Neuron (in vitro differentiated cells): ENCODE measurements at regions not wholly inside any gene's neighbourhood (a gene's known extent, or its start where the extent isn't known, plus 50 kb on each side); places are given as distances from the start of the nearest gene placed in this dataset.
"Not testable (repeated sequence)": the region's sequence is repeated elsewhere in the genome, so short reads cannot be mapped to it uniquely, and the experiment has no call there.

ENCODE experiments used
- H2AFZ ChIP-seq: one replicate; pipeline ENCODE4 v1.6.1; 2013; ENCODE audit warnings: low read depth, mild to moderate bottlenecking, inconsistent platforms, low read length, moderate library complexity
- H3K27me3 ChIP-seq: one replicate; pipeline ENCODE4 v1.6.1; 2013; ENCODE audit warnings: low read length; ENCODE audit not compliant: insufficient read depth
- H3K36me3 ChIP-seq: one replicate; pipeline ENCODE4 v1.6.1; 2013; ENCODE audit warnings: low read length; ENCODE audit not compliant: insufficient read depth
- H3K4me1 ChIP-seq: one replicate; pipeline ENCODE4 v1.6.1; 2013; ENCODE audit warnings: low read length; ENCODE audit not compliant: insufficient read depth
- H3K4me3 ChIP-seq: 2 replicates; pipeline ENCODE4 v1.5.1; 2013; ENCODE audit warnings: mild to moderate bottlenecking, low read length, moderate library complexity
- H3K9me3 ChIP-seq: one replicate; pipeline ENCODE4 v1.6.1; 2013; ENCODE audit warnings: low read length

DNA sequence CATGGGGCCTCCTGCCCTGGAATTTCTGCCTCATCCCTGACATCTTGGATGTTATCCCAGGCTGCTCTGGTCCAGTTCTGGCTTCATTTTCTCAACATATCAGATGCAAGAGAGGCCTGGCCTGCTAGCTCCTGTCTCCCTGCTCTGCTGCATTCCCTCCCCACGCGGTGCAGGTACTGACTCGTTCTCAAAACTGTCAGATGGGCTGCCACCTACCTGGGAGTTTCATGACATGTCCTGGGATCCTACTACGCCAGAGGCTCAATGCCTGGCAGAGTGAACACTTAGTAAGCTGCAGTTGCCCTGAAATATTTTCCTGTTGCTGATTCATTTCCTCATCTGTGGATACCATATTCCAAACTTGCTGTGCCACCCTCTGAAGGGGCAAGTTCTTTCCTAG lies 126.7 kb upstream of the PLGLB2 start:
- H3K27me3 ChIP-seq, H3K9me3 ChIP-seq, H2AFZ ChIP-seq, H3K36me3 ChIP-seq, H3K4me3 ChIP-seq, H3K4me1 ChIP-seq: not testable (repeated sequence)

GRCh38 chr2:87622720-87623119 lies 125.2 kb upstream of the PLGLB2 start:
- H3K4me3 ChIP-seq, H3K4me1 ChIP-seq, H3K27me3 ChIP-seq, H3K36me3 ChIP-seq, H3K9me3 ChIP-seq, H2AFZ ChIP-seq: not testable (repeated sequence)

DNA sequence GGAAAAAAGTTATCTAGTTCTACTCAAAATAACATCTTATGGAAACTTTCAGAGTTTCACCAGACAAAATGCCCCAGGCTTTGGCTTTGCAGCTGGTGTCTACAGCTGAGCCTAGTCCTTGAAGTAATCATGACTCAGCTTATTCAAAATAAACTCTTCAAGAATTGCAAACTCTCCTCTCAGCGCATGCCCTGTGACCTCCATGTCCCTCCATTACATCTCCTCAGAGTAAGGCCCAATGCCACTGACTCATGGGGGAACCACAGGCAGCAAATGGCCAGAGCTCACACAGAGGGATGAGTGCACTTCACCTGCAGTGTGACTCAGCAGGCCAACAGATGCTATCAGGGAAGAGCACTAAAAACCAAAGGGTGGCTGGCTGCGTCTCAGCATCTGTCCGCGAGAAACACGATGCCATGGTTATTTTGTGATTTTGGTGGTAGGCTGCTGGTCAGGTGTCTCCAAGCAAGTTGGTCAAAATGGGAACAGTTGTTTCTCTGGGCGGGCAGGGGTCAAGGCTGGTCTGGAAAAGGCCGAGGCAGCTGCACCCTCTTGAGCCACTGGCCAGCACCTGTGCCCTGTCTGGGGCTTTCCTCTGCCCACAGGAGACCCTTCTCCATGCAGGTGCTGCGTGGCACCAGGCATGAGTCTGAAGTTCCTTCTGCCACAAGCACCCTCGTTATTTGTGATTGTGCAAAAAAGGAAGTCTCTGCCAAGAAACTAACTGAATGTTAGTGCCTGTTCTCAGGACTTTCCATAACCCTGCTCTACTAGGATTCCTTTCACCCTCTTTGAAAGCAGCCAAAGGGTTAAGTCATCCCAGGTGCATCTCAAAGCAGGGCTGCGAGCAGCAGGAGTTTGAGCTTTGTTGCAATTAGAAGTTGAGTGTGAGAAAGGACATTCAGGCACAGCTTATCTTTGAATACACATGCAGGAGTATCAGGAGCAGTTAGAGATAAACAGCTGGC lies 118.1 kb upstream of the PLGLB2 start:
- H3K4me1 ChIP-seq, H2AFZ ChIP-seq, H3K36me3 ChIP-seq, H3K27me3 ChIP-seq, H3K9me3 ChIP-seq, H3K4me3 ChIP-seq: not testable (repeated sequence)

GRCh38 chr2:87630892-87631291 lies 117.0 kb upstream of the PLGLB2 start:
- H3K9me3 ChIP-seq, H3K27me3 ChIP-seq, H3K4me1 ChIP-seq, H3K36me3 ChIP-seq, H2AFZ ChIP-seq, H3K4me3 ChIP-seq: not testable (repeated sequence)

- H3K9me3 ChIP-seq, H2AFZ ChIP-seq, H3K4me1 ChIP-seq, H3K27me3 ChIP-seq, H3K4me3 ChIP-seq, H3K36me3 ChIP-seq: not testable (repeated sequence)
Observed at GRCh38 chr2:87631402-87631801, 116.5 kb upstream of the PLGLB2 start.

GRCh38 chr2:87633287-87633963 lies 114.5 kb upstream of the PLGLB2 start:
- not testable (repeated sequence) for H3K4me3 ChIP-seq, H3K9me3 ChIP-seq, H2AFZ ChIP-seq, H3K36me3 ChIP-seq, H3K4me1 ChIP-seq, H3K27me3 ChIP-seq

DNA sequence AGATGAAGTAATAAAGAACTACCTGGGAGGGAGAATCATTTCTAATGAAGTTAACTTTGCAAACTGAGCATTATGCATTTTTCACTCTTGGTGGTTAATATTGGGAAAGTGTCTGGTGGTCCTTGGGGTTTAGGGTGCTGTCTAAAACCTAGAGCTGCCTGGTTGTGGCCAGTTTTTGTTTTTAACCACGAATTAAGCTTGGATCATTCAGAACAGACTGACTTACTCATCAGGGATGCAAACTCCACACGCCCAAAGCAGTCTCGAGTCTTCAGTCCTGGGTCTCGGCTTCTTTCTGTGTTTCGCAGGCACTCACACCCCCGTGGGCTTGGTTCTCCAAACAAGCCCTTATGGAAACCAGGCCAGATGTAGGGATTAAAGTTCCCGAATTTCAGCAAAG lies 113.8 kb upstream of the PLGLB2 start:
- H3K4me3 ChIP-seq, H3K27me3 ChIP-seq, H3K36me3 ChIP-seq, H3K9me3 ChIP-seq, H2AFZ ChIP-seq, H3K4me1 ChIP-seq: not testable (repeated sequence)

GRCh38 chr2:87634971-87635650 lies 112.8 kb upstream of the PLGLB2 start:
- H3K4me3 ChIP-seq, H3K4me1 ChIP-seq, H3K9me3 ChIP-seq, H3K27me3 ChIP-seq, H2AFZ ChIP-seq, H3K36me3 ChIP-seq: not testable (repeated sequence)

GRCh38 chr2:87636246-87636645 lies 111.6 kb upstream of the PLGLB2 start:
- H2AFZ ChIP-seq, H3K36me3 ChIP-seq, H3K9me3 ChIP-seq, H3K4me1 ChIP-seq, H3K27me3 ChIP-seq, H3K4me3 ChIP-seq: not testable (repeated sequence)

DNA sequence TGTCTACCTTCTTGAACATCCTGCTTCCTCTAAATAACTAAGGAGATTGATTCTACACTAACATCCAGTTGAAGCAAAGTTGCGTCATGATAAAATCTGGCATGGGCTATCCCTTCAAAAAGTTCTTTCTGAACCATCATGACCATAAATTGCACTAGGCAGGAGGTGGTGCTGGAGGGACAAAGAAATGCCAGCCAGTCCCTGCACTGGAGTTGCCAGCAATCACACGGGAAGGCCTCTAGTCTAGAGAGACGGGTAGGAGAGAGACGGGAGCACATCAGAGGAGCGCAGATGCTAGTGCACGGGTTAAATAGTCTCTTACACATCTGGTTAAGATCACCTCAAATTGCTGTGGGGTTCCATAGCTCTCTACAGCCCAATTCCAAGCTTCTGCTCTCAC lies 111.2 kb upstream of the PLGLB2 start:
- not testable (repeated sequence) for H3K4me3 ChIP-seq, H2AFZ ChIP-seq, H3K36me3 ChIP-seq, H3K27me3 ChIP-seq, H3K4me1 ChIP-seq, H3K9me3 ChIP-seq

DNA sequence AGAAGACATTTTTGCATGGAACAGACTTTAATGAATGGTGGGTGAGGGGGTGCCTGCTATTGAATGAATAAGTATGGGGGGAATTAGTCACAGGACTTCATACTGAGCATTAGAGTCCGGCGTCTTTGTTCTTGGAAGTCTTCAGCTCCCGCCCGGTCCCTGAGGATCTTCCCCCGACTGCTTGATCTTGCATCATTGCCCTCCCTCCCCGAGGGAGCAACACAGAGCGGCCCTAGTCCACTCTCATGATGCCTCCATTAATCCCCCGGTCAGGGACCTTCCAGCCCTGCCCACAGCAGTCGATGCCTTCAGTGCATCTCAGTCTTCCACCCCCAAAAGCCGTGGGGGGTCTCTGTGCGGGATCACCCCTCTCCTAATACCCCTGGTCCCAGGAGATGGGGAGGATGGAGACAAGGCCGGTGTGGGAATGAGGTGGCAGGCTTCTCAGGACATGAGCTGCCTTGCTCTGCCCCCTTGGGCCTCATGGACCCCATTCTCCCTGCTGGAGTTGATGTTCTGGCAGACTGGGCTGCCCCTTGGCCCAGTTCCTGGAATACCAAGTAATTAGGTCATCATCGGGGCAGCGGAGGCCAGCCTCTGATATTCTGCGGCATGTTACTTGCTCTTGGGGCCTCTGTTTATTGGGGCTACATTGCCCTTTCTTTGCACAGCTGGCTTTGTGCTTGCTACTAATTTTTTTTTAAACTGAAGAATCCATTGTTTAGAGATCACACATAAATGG lies 110.5 kb upstream of the PLGLB2 start:
- not testable (repeated sequence) for H3K36me3 ChIP-seq, H2AFZ ChIP-seq, H3K9me3 ChIP-seq, H3K4me3 ChIP-seq, H3K27me3 ChIP-seq, H3K4me1 ChIP-seq

- H3K4me3 ChIP-seq, H3K4me1 ChIP-seq, H3K9me3 ChIP-seq, H3K27me3 ChIP-seq, H2AFZ ChIP-seq, H3K36me3 ChIP-seq: not testable (repeated sequence)
Observed at GRCh38 chr2:87638114-87638807, 109.6 kb upstream of the PLGLB2 start.
